SK-N-MC (cell line): ENCODE measurements at regions not wholly inside any gene's neighbourhood (a gene's known extent, or its start where the extent isn't known, plus 50 kb on each side); places are given as distances from the start of the nearest gene placed in this dataset.

ENCODE experiments used
- DNase-seq: peaks from one replicate; pipeline ENCODE4 v3.0.0-alpha.2; 2011; ENCODE audit warnings: low read depth, low spot score
- H3K27ac ChIP-seq: fragments of 200-600 bp; sonication (generic); 2 replicates; pipeline ENCODE4 v1.5.1; 2016; ENCODE audit warnings: mixed run types
- H3K36me3 ChIP-seq: fragments of 200-600 bp; sonication (generic); 2 replicates; pipeline ENCODE4 v1.6.1; 2017; ENCODE audit warnings: antibody characterized with exemption, low read length, mixed read lengths; ENCODE audit not compliant: insufficient read depth
- H3K4me3 ChIP-seq: fragments of 200-600 bp; sonication (generic); 2 replicates; pipeline ENCODE4 v1.5.1; 2016
- H3K9ac ChIP-seq: fragments of 200-600 bp; sonication (generic); 2 replicates; pipeline ENCODE4 v1.8.0; 2017; ENCODE audit warnings: mixed run types, mixed read lengths; ENCODE audit not compliant: insufficient read length
- H3K9me3 ChIP-seq: fragments of 200-600 bp; sonication (generic); 2 replicates; pipeline ENCODE4 v1.6.1; 2017; ENCODE audit warnings: low read depth, mild to moderate bottlenecking, antibody characterized with exemption, low read length, moderate library complexity, mixed read lengths
- EZH2 ChIP-seq: fragments of 200-600 bp; sonication (generic); IDR thresholded peaks from one replicate; pipeline ENCODE4 v1.6.1; 2017; ENCODE audit warnings: antibody characterized with exemption
- FOXP2 ChIP-seq: optimal IDR thresholded peaks from 2 replicates; pipeline ENCODE3; 2011; ENCODE audit warnings: mild to moderate bottlenecking, moderate library complexity; ENCODE audit not compliant: insufficient read depth; ENCODE audit errors: extremely low read length, control extremely low read depth
- POLR2AphosphoS5 ChIP-seq: IDR thresholded peaks from 2 replicates; pipeline ENCODE4 v1.6.1; 2012; ENCODE audit warnings: mild to moderate bottlenecking, low read depth, low read length, borderline replicate concordance

DNA sequence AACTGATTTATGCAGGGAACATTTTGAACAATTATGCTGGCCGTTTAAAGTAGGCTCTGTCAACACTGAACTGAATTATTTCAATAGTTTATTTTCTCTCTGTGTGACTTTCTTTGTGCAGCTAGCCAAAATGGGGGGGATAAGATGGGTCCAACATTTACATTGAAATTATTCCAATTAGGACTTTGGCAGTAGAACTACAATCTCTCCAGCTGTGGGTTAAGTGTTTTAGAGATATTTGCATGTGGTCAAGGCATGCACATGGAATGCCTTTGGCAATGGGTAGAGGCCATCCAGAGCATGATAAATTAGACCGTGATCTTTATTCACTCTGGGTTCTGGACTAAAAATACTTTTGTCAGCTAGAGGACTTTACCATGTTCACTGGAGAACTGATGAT lies 107.9 kb upstream of the ELOVL6 start:
- TF ChIP-seq POLR2AphosphoS5 (no peak), EZH2 (no peak), FOXP2 (no peak)
- DNase-seq: no peak
- no peaks in the 10 kb centered on the region for H3K9me3 ChIP-seq
- H3K9ac ChIP-seq: no peak overlapping the region
- no peak overlapping the region for H3K27ac ChIP-seq
- H3K4me3 ChIP-seq: no peak overlapping the region
- H3K36me3 ChIP-seq: no peaks in the 10 kb centered on the region

DNA sequence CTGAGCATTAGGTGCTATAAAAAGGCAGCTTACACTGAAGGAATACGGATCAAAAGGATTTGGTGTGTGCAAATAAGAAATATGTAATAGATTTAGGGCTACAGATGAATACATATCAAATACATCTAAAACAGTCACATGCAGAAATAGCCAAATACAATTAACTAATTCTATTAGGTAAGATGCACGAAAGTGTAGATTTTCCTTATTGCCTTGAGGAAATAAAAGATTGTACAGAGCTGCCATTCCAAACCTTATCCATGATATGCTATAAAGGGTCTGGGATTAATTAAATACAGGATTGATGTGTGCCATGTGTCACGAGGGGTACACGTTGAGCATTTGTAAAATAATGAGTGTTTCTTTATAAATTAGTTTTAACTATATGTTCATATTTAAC lies 107.0 kb upstream of the ELOVL6 start:
- Histone ChIP-seq H3K9ac (no peak overlapping the region), H3K27ac (no peak overlapping the region), H3K36me3 (no peaks in the 10 kb centered on the region), H3K9me3 (no peaks in the 10 kb centered on the region), H3K4me3 (no peak overlapping the region)
- TF ChIP-seq FOXP2 (no peak), POLR2AphosphoS5 (no peak), EZH2 (no peak)
- DNase-seq: no peak

DNA sequence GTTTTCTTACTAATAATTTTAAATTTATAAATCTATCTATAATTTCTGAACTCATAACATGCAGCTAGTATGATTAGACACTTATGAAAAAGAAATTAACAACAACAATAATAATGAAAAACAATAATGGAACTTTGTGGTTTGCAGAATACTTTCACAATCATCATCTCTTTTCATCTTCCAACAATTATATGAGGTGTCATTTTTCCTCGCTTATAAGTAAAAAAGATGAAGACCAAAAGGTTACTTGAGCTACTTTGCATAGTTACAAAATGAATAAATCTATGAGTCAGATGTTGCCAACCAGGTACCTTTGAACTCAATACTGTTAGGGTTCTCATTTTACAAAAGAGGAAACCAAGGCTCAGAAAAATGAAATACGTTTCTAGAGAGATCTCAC lies 98.5 kb upstream of the ELOVL6 start:
- no peak for TF ChIP-seq FOXP2
- TF ChIP-seq EZH2: no peak
- TF ChIP-seq POLR2AphosphoS5: no peak
- DNase-seq: no peak
- H3K4me3 ChIP-seq: no peak overlapping the region
- H3K36me3 ChIP-seq: no peaks in the 10 kb centered on the region
- no peak overlapping the region for H3K27ac ChIP-seq
- H3K9ac ChIP-seq: no peak overlapping the region
- H3K9me3 ChIP-seq: no peaks in the 10 kb centered on the region

DNA sequence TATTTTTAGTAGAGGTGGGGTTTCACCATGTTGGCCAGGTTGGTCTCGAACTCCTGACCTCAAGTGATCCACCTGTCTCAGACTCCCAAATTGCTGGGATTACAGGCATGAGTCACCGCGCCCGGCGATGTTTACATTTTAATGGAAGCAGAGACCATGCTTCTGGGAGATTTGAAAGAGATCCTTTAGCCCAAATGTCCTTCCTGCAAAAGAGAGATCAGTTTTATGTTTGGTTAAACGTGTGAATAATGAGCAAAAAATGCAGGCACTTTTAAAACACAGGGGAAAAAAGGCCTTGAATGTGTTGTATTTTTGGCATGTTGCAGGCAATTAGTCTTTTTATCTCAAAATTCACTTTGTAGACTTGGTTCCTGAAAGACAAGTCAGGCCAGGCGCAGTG lies 95.8 kb upstream of the ELOVL6 start:
- H3K27ac ChIP-seq: no peak overlapping the region
- no peak for DNase-seq
- H3K36me3 ChIP-seq: no peaks in the 10 kb centered on the region
- no peak for TF ChIP-seq FOXP2
- TF ChIP-seq EZH2: no peak
- TF ChIP-seq POLR2AphosphoS5: no peak
- no peak overlapping the region for H3K9ac ChIP-seq
- H3K4me3 ChIP-seq: no peak overlapping the region
- no peaks in the 10 kb centered on the region for H3K9me3 ChIP-seq

DNA sequence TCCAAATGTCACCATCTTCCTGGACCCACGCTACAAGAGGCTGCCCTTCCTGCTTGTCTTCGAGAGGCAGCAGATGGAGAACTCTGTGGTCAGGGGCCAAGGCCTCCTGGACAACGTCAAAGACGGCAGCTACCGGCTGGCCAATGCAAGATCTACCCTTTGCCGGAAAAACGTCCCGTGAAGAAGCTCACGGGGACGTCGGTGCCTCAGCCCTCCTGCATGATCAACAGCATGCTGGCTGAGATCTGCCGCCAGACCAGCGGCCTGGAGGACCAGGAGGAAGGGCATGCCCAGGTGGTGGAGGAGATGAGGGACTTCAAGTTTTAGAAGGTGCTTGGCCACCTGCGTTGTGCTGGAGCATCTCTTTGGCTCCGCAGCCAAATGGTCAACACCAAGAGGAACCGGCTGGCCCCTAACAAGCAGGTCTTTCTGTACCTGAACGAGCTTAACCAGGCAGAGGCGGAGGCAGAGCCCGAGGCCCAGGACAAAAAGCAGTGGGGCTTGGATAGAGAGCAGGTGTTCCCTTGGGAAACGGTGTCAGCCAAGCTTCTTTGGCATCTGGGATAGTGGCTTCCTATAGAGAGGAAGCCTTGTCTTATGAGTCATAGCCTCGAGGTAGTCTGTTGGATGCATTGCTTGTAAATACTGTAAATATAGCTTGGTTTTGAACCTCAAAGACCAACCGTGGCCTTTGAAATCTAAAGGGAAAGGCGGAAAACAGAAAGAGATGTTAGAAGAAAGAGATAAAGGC lies 94.8 kb upstream of the ELOVL6 start:
- Histone ChIP-seq H3K27ac (no peak overlapping the region), H3K9me3 (no peaks in the 10 kb centered on the region), H3K9ac (no peak overlapping the region), H3K36me3 (no peaks in the 10 kb centered on the region), H3K4me3 (no peak overlapping the region)
- no peak for TF ChIP-seq POLR2AphosphoS5
- no peak for TF ChIP-seq EZH2
- no peak for TF ChIP-seq FOXP2
- no peak for DNase-seq

DNA sequence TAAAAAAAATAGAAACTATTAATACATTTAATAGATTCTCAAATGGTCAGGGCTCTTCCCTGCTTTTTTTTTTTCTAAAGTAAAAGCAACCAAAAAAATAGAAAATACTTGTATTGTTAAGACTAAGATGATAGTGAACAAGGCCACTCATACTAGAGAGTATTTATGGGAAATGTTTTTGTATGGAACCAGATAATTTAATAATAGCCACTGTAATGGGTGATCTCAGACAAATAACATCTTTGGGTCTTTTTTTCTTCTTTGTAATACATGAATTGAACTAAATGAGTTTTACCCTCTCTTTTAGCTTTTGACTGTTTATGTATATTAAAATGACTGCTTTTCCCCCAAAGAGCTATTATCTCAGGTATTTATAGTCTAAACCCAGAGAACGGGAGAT lies 92.1 kb upstream of the ELOVL6 start:
- DNase-seq: no peak
- no peaks in the 10 kb centered on the region for H3K36me3 ChIP-seq
- TF ChIP-seq FOXP2 (no peak), POLR2AphosphoS5 (no peak), EZH2 (no peak)
- no peak overlapping the region for H3K27ac ChIP-seq
- H3K9me3 ChIP-seq: no peaks in the 10 kb centered on the region
- H3K9ac ChIP-seq: no peak overlapping the region
- H3K4me3 ChIP-seq: no peak overlapping the region

DNA sequence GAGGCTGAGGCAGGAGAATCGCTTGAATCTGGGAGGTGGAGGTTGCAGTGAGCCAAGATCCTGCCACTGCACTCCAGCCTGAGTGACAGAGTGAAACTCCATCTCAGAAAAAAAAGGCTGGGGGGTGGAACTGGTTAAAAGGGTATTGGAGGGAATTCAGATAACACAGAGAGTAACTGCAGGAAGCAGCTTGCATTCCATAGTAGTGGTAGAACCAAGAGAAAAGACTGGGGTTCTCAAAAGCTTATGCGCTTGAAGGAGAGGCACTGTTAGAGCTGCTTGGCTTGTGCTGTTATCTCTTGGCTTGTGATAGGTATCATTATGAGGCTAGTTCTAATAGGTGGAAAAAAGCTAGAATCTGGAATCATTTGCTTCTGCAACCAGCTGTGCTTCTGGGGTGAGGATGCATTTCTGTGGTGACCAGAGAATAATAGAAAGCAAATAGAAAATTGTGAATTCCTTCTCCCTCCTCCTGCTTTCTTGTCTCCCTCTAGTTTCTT lies 91.2 kb upstream of the ELOVL6 start:
- Histone ChIP-seq H3K4me3 (no peak overlapping the region), H3K9me3 (no peaks in the 10 kb centered on the region), H3K27ac (no peak overlapping the region), H3K36me3 (no peaks in the 10 kb centered on the region), H3K9ac (no peak overlapping the region)
- TF ChIP-seq FOXP2: no peak
- TF ChIP-seq POLR2AphosphoS5: no peak
- no peak for TF ChIP-seq EZH2
- DNase-seq: no peak

DNA sequence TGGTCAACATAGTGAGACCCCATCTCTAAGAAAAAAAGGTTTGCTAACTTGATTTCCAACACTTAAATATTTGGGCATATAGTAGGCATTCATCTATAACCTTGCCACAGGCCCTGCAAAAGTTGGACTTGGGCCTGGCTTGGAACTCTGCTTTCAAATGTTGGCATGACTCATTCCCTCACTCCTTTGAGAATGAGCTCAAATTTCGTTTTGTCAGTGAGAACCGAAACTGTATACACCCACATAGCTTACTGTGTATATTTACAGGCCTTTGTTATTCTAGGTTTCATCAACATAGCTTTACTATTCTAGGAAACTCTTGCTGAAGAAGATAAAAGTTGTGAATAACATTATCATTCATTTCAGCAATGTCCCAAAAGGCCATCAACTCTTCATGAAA lies 88.7 kb upstream of the ELOVL6 start:
- Histone ChIP-seq H3K9ac (no peak overlapping the region), H3K4me3 (no peak overlapping the region), H3K36me3 (no peaks in the 10 kb centered on the region), H3K9me3 (no peaks in the 10 kb centered on the region), H3K27ac (no peak overlapping the region)
- DNase-seq: no peak
- TF ChIP-seq FOXP2 (no peak), POLR2AphosphoS5 (no peak), EZH2 (no peak)

DNA sequence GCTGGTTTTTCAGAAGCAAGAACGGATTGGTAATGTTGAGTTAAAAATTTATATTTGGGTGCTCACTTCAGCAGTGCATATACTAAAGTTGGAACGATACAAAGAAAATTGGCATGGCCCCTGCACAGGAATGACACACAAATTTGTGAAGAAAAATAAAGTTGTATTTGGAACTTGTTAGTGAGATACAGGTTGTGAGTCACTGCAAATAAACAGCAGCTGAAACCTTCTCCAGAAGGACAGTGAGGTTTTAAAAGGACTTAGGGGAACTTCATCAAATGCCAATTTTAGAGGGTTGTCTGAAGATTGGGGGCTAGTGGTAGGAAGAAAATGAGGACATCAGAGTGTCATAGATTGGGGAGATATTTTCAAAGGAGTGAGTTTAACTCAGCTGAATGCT lies 79.7 kb upstream of the ELOVL6 start:
- H3K4me3 ChIP-seq: no peak overlapping the region
- H3K36me3 ChIP-seq: no peaks in the 10 kb centered on the region
- DNase-seq: no peak
- no peak for TF ChIP-seq EZH2
- no peak for TF ChIP-seq POLR2AphosphoS5
- TF ChIP-seq FOXP2: no peak
- H3K9ac ChIP-seq: no peak overlapping the region
- no peaks in the 10 kb centered on the region for H3K9me3 ChIP-seq
- no peak overlapping the region for H3K27ac ChIP-seq
